GM18498 (cell line): ENCODE measurements at regions not wholly inside any gene's neighbourhood (a gene's known extent, or its start where the extent isn't known, plus 50 kb on each side); places are given as distances from the start of the nearest gene placed in this dataset.

Experiments
- ATAC-seq: cut with Tn5 transposase; IDR thresholded peaks from one replicate; pipeline ENCODE4 v1.9.1; 2021; ENCODE audit warnings: mild to moderate bottlenecking, moderate library complexity; ENCODE audit not compliant: unreplicated experiment

- no peak for ATAC-seq
Measured at GRCh38 chr12:66045506-66045905, 85.0 kb downstream of the LLPH start.

GRCh38 chr12:66044731-66045130 is 85.8 kb downstream of the LLPH start:
- ATAC-seq: no peak

GRCh38 chr12:66043035-66043434 is 87.5 kb downstream of the LLPH start:
- ATAC-seq: no peak

GRCh38 chr12:66041651-66042363 is 88.7 kb downstream of the LLPH start:
- ATAC-seq: no peak

GRCh38 chr12:66036317-66036716 is 94.2 kb downstream of the LLPH start:
- ATAC-seq: no peak

GRCh38 chr12:66035288-66035966 is 95.1 kb downstream of the LLPH start:
- no peak for ATAC-seq

- ATAC-seq: no peak
Measured at GRCh38 chr12:66033151-66033550, 97.4 kb downstream of the LLPH start.

- no peak for ATAC-seq
Measured at GRCh38 chr12:66032739-66033138, 97.8 kb downstream of the LLPH start.

- no peak for ATAC-seq
Measured at GRCh38 chr12:66030217-66030781, 100.3 kb downstream of the LLPH start.

- no peak for ATAC-seq
Measured at GRCh38 chr12:66028390-66028789, 102.2 kb downstream of the LLPH start.

GRCh38 chr12:66025477-66025876 is 105.1 kb downstream of the LLPH start:
- no peak for ATAC-seq

- no peak for ATAC-seq
Measured at GRCh38 chr12:66024949-66025348, 105.6 kb downstream of the LLPH start.

- no peak for ATAC-seq
Measured at GRCh38 chr12:66020481-66020880, 110.1 kb downstream of the LLPH start.

GRCh38 chr12:66017736-66018135 is 112.8 kb downstream of the LLPH start:
- ATAC-seq: no peak
